ENCODE measurements at regions not wholly inside any gene's neighbourhood (a gene's known extent, or its start where the extent isn't known, plus 50 kb on each side); places are given as distances from the start of the nearest gene placed in this dataset.

GRCh38 chr12:91357381-91357780 lies 174.8 kb upstream of the DCN start:
- TF ChIP-seq, protein P1, sequence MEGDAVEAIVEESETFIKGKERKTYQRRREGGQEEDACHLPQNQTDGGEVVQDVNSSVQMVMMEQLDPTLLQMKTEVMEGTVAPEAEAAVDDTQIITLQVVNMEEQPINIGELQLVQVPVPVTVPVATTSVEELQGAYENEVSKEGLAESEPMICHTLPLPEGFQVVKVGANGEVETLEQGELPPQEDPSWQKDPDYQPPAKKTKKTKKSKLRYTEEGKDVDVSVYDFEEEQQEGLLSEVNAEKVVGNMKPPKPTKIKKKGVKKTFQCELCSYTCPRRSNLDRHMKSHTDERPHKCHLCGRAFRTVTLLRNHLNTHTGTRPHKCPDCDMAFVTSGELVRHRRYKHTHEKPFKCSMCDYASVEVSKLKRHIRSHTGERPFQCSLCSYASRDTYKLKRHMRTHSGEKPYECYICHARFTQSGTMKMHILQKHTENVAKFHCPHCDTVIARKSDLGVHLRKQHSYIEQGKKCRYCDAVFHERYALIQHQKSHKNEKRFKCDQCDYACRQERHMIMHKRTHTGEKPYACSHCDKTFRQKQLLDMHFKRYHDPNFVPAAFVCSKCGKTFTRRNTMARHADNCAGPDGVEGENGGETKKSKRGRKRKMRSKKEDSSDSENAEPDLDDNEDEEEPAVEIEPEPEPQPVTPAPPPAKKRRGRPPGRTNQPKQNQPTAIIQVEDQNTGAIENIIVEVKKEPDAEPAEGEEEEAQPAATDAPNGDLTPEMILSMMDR (IDR thresholded peaks at IDR 0.05; ENCODE audit: control insufficient read depth, extremely low read depth, insufficient read depth) = no peak
- no peak overlapping the region for H3K4me3 ChIP-seq (ENCODE audit: low read depth, low read length)
- DNase-seq (ENCODE audit: low read depth) = peak; percentile 34

DNA sequence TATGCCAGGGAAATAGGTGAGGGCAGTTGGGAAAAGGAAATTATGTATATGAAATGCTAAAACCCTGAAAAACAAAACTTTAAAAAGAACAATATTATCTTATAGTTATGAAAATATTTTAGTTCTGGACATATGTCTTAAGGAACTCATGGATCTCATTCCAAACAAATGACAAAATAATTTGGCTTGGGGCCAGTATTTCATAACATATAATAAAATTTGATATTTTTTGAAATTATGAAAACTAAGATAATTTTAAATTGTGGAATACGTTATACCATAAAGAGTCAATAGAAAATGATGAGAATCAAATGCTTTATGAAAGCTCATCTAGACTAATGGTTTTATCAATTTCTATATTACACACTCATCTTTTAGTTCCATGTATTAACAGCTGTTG lies 173.8 kb upstream of the DCN start:
- no peak for DNase-seq (ENCODE audit: low read depth)
- H3K4me3 ChIP-seq (ENCODE audit: low read depth, low read length) = no peak overlapping the region
- TF ChIP-seq, protein P1 (IDR thresholded peaks at IDR 0.05; ENCODE audit: control insufficient read depth, extremely low read depth, insufficient read depth) = no peak

DNA sequence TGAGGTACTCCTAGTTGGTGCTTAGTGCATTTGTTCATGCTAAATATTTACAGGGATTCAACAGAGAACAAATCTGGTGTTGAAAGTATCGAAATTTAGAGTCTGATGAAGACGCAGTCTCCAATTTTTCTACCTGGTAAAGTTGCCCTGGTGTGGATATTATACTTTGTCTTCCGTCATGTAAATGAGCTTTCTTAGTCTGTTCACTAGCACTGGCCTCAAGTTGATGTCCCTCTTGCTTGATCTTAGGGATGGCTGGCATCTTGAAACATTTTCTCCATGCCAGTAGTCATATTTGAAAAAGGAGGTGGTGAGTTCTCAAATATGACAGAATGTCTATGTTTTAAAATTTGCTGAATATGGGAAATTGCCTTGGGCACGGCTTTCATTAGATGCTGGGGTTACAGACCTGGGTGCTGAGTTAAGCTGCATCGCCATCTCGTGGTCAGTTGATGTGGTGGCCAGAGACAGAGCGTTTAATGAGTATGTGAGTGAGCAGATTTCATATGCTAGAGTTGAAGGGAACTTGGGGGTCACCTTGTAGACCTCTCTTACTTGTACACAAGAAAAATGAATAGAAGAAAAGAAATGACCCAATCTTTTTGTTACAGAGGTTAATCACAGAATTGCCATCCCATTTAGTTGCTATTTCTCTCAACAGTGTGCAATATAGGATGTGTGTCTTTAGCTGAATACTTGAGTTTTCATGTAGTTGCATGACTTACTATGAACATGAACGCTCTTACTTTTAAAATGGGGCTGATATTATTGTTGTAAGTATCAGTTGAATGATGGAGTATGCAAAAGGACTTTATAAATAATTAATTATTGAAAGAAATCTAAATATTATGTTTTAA lies 172.8 kb upstream of the DCN start:
- DNase-seq (ENCODE audit: low read depth) = peak; percentile 23
- H3K4me3 ChIP-seq (ENCODE audit: low read depth, low read length) = no peak overlapping the region
- TF ChIP-seq, protein P1 (IDR thresholded peaks at IDR 0.05; ENCODE audit: control insufficient read depth, extremely low read depth, insufficient read depth) = peak; percentile 93

DNA sequence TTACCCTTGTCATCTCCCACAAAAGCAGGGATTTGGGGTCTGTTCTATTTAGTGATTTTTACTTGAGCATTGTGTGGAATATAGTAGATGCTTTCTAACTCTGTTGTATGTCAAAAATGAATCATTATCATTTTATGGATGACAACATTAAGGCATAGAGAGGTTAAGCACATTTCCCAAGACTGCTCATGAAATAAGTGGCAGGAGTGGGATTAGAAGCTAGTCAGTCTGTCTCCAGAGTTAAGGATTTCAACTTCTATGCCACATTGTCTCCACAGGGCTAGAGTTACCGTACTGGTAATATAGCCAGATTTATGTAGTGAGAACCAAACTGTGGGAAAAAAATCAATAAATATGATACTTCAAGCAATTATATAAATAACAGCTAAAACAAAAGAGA lies 170.6 kb upstream of the DCN start:
- TF ChIP-seq, protein P1 (IDR thresholded peaks at IDR 0.05; ENCODE audit: control insufficient read depth, extremely low read depth, insufficient read depth) = no peak
- no peak overlapping the region for H3K4me3 ChIP-seq (ENCODE audit: low read depth, low read length)
- DNase-seq (ENCODE audit: low read depth) = no peak

- H3K4me3 ChIP-seq (ENCODE audit: low read depth, low read length) = no peak overlapping the region
- DNase-seq (ENCODE audit: low read depth) = no peak
- TF ChIP-seq, protein P1 (IDR thresholded peaks at IDR 0.05; ENCODE audit: control insufficient read depth, extremely low read depth, insufficient read depth) = no peak
Measured at GRCh38 chr12:91349476-91349875, 166.9 kb upstream of the DCN start.

- no peak for DNase-seq (ENCODE audit: low read depth)
- no peak overlapping the region for H3K4me3 ChIP-seq (ENCODE audit: low read depth, low read length)
- TF ChIP-seq, protein P1 (IDR thresholded peaks at IDR 0.05; ENCODE audit: control insufficient read depth, extremely low read depth, insufficient read depth) = no peak
Measured at GRCh38 chr12:91347481-91348214, 165.0 kb upstream of the DCN start.
